ENCODE measurements at regions not wholly inside any gene's neighbourhood (a gene's known extent, or its start where the extent isn't known, plus 50 kb on each side); places are given as distances from the start of the nearest gene placed in this dataset.
"Not testable (repeated sequence)": the region's sequence is repeated elsewhere in the genome, so short reads cannot be mapped to it uniquely, and the experiment has no call there.

DNA sequence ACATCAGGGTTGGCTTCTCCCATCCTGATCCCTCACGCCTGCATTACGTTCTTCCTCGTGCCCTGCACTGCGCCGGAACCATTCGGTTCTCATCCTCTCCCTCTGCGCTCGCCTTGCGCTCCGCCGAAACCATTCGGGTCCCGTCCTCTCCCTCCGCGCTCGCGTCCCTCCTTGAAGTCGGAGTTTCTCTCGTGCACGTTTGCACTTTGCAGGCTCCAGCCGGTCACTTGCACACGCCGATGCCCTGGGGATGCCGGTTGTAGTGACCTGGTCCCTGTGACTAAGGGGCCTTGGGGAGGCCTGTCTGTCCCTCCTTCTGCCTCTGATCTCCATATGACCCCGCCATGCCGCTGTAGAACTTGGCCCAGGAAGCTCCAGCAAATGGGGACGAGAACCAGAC, 265.8 kb downstream of the TEX29 start:
- Mint-ChIP-seq H3K9me3 (no peaks in the 10 kb centered on the region), H3K4me3 (no peak overlapping the region), H3K36me3 (ENCODE audit: low read depth) (no peaks in the 10 kb centered on the region), H3K27me3 (no peaks in the 10 kb centered on the region), H3K4me1 (no peaks in the 10 kb centered on the region), H3K27ac (no peak overlapping the region)
- DNase-seq = no peak
- ChIA-PET POLR2A (no interaction called here), CTCF (no interaction called here)
- ATAC-seq (ENCODE audit: low read depth) = no peak
- intact Hi-C loops (cut with micrococcal nuclease) = no loop called here
- no peak for TF ChIP-seq CTCF (IDR thresholded peaks at IDR 0.05)

GRCh38 chr13:111587249-111587648, 266.8 kb downstream of the TEX29 start:
- intact Hi-C loops (cut with micrococcal nuclease) = no loop called here
- no peak for ATAC-seq (ENCODE audit: low read depth)
- Mint-ChIP-seq H3K36me3 (ENCODE audit: low read depth) (no peaks in the 10 kb centered on the region), H3K4me3 (no peak overlapping the region), H3K27me3 (no peaks in the 10 kb centered on the region), H3K9me3 (no peaks in the 10 kb centered on the region), H3K4me1 (no peaks in the 10 kb centered on the region), H3K27ac (no peak overlapping the region)
- no peak for TF ChIP-seq CTCF (IDR thresholded peaks at IDR 0.05)
- POLR2A ChIA-PET = no interaction called here
- CTCF ChIA-PET = no interaction called here
- no peak for DNase-seq

GRCh38 chr13:111589321-111589720, 268.9 kb downstream of the TEX29 start:
- Mint-ChIP-seq H3K27me3 (no peaks in the 10 kb centered on the region), H3K4me3 (no peak overlapping the region), H3K4me1 (no peaks in the 10 kb centered on the region), H3K27ac (no peak overlapping the region), H3K9me3 (no peaks in the 10 kb centered on the region), H3K36me3 (ENCODE audit: low read depth) (no peaks in the 10 kb centered on the region)
- intact Hi-C loops (cut with micrococcal nuclease) = no loop called here
- POLR2A ChIA-PET = no interaction called here
- CTCF ChIA-PET = no interaction called here
- ATAC-seq (ENCODE audit: low read depth) (no peak), DNase-seq (no peak)
- no peak for TF ChIP-seq CTCF (IDR thresholded peaks at IDR 0.05)

GRCh38 chr13:111589992-111590391, 269.6 kb downstream of the TEX29 start:
- no peak overlapping the region for H3K27ac Mint-ChIP-seq
- no peaks in the 10 kb centered on the region for H3K9me3 Mint-ChIP-seq
- no peak overlapping the region for H3K4me3 Mint-ChIP-seq
- TF ChIP-seq CTCF (IDR thresholded peaks at IDR 0.05) = no peak
- H3K36me3 Mint-ChIP-seq (ENCODE audit: low read depth) = no peaks in the 10 kb centered on the region
- POLR2A ChIA-PET = no interaction called here
- no peak for DNase-seq
- intact Hi-C loops (cut with micrococcal nuclease) = no loop called here
- CTCF ChIA-PET = no interaction called here
- ATAC-seq (ENCODE audit: low read depth) = no peak
- no peaks in the 10 kb centered on the region for H3K4me1 Mint-ChIP-seq
- no peaks in the 10 kb centered on the region for H3K27me3 Mint-ChIP-seq

DNA sequence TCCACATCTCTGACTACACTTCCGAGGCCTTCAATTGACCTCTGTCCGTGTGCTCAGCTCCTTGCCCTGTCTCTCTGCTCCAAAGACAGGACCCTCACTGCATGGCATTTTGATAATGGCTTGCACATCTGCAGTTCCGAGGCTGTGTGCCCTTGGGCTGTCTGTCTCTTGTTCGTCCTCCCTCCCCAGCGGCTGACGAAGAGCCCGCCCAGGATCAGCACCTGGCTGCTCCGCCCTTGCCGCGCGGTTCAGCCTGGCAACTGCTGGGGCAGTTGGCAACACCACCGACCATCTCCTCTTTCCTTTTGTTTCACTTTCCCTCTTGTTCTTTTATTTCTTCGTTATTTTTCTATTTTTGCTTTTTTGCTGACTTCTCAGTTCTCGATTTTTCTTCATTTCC, 270.4 kb downstream of the TEX29 start:
- Mint-ChIP-seq H3K27me3 (no peaks in the 10 kb centered on the region), H3K4me1 (no peaks in the 10 kb centered on the region), H3K9me3 (no peaks in the 10 kb centered on the region), H3K4me3 (no peak overlapping the region), H3K27ac (no peak overlapping the region), H3K36me3 (ENCODE audit: low read depth) (no peaks in the 10 kb centered on the region)
- CTCF ChIA-PET = no interaction called here
- DNase-seq = no peak
- TF ChIP-seq CTCF (IDR thresholded peaks at IDR 0.05) = no peak
- intact Hi-C loops (cut with micrococcal nuclease) = no loop called here
- no peak for ATAC-seq (ENCODE audit: low read depth)
- POLR2A ChIA-PET = no interaction called here

DNA sequence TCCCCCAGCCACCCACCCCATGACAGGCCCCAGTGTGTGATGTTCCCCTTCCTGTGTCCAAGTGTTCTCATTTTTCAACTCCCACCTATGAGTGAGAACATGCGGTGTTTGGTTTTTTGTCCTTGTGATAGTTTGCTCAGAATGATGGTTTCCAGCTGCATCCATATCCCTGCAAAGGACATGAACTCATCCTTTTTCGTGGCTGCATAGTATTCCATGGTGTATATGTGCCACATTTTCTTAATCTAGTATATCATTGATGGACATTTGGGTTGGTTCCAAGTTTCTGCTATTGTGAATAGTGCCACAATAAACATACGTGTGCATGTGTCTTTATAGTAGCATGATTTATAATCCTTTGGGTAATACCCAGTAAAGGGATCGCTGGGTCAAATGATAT, 273.0 kb downstream of the TEX29 start:
- H3K4me3 Mint-ChIP-seq; CTCF ChIA-PET; intact Hi-C loops (cut with micrococcal nuclease); H3K27ac Mint-ChIP-seq; ATAC-seq (ENCODE audit: low read depth); POLR2A ChIA-PET; H3K9me3 Mint-ChIP-seq; H3K4me1 Mint-ChIP-seq; H3K27me3 Mint-ChIP-seq; DNase-seq; H3K36me3 Mint-ChIP-seq (ENCODE audit: low read depth): not testable (repeated sequence)
